ENCODE measurements at regions not wholly inside any gene's neighbourhood (a gene's known extent, or its start where the extent isn't known, plus 50 kb on each side); places are given as distances from the start of the nearest gene placed in this dataset.

DNA sequence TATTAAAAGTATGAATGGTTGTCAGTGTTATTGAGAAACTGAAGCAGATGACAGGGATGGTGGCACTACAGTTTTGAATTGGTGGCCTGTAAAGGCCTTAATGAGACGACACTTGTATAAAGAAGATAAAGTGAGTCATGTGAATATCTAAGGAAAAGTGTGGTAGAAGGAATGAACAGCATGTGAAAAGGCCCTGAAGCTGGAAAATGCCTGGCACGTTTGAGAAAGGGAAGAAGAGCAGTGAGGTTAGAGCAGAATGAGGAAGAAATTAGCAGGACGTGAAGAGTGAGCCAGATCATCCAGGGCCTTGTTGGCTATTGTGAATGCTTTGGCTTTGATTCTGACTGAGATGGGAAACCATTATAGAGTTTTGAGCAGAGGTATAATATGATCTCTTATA, 387.6 kb upstream of the DPH6 start:
- H3K27ac ChIP-seq = no peak overlapping the region
- TF ChIP-seq, protein P1, sequence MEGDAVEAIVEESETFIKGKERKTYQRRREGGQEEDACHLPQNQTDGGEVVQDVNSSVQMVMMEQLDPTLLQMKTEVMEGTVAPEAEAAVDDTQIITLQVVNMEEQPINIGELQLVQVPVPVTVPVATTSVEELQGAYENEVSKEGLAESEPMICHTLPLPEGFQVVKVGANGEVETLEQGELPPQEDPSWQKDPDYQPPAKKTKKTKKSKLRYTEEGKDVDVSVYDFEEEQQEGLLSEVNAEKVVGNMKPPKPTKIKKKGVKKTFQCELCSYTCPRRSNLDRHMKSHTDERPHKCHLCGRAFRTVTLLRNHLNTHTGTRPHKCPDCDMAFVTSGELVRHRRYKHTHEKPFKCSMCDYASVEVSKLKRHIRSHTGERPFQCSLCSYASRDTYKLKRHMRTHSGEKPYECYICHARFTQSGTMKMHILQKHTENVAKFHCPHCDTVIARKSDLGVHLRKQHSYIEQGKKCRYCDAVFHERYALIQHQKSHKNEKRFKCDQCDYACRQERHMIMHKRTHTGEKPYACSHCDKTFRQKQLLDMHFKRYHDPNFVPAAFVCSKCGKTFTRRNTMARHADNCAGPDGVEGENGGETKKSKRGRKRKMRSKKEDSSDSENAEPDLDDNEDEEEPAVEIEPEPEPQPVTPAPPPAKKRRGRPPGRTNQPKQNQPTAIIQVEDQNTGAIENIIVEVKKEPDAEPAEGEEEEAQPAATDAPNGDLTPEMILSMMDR (conservative IDR thresholded peaks at IDR 0.05) = no peak

DNA sequence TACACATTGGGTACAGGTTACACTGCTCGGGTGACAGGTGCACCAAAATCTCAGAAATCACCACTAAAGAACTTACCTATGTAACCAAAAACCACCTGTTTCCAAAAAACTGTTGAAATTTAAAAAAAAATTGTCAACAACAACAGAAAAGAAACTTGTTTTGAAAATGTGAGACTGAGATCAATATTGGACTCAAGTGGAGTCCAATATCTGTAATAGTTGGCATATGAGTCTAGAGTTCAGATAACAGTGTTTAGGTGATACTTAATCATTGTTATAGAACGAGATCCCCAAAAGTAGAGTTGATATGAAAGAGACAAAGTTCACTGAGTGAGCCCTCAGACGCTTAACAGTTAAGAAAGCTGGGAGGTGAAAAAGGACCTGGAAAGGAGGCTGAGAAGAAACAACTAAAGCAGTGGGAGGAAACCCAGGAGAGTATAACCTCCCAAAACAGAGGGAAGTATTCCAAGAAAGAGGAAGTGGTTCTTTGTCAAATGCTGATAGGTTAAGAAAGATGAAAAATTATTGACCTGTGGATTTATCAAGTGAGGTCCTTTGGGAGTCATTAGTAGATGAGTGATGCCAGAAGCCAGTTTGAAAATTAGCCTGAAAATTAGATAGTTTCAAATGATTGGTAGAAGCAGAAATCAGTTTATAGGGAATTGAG, 388.6 kb upstream of the DPH6 start:
- TF ChIP-seq, protein P1 (conservative IDR thresholded peaks at IDR 0.05) = no peak
- H3K27ac ChIP-seq = no peak overlapping the region

DNA sequence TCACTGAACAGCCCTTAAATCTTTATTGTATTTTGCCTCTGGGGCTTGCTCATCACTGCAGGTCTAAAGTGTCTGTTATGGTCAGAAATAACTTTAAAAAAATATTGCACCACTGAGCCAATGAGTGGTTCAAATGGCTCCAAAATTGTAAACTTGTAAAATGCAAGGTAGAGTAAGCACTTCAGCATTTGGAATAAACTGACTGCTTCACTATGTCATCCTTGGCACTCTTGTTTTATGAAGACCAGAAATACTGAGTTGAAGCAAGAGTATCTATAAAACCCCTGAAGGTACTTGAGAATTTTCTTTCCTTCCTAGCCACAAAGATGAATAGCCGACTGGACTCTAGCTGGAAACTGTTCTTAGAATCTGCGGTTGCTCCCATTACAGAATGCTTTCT, 390.3 kb upstream of the DPH6 start:
- no peak overlapping the region for H3K27ac ChIP-seq
- TF ChIP-seq, protein P1 (conservative IDR thresholded peaks at IDR 0.05) = no peak

DNA sequence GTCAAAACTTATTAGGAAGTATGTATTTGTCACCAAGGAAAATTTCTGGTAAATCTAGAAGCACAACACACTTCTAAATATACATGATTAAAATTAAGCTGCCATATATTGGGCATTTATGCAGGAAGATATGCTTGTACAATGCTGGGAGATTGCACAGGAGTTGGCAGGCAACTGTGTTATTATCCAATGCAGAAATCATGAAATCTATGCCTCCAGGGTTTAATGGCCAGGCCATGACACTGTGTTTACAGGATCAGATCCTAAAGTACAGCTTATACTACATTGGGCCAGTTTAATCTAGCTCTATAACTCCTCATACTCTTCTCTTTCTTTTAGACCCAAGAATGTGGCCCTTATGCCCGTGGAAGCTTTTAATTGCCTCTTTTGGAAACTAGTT, 391.4 kb upstream of the DPH6 start:
- no peak overlapping the region for H3K27ac ChIP-seq
- TF ChIP-seq, protein P1 (conservative IDR thresholded peaks at IDR 0.05) = no peak

DNA sequence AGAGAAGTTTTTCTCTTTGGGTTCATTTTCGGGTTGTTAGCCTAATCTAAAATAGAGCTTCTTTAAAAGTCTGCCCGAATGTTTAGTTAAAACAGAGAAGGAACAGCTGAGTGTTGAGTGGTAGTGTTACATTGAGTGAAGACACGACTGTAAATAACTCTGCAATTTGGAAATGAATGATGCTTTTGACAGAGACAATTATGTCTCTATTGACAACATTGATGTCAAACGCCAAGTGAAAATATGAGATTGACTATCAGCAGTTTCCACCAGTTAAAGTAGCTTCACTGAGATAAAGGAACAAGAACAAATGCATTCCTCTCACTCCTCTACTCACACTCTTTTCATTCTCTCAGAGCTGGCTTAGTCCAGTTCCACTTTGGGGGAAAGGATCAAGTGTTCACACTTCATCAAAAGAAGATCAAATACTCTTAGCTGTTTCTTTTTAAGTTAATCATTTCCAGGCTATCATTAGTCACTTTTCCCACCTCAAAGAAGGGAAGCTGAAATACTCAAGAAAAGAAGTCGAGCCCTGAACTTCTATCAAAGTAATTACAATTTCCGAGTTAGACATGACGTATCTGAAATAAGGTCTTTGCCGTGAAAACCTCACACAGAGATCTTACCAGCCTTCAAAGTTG, 399.1 kb upstream of the DPH6 start:
- TF ChIP-seq, protein P1 (conservative IDR thresholded peaks at IDR 0.05) = no peak
- no peak overlapping the region for H3K27ac ChIP-seq

DNA sequence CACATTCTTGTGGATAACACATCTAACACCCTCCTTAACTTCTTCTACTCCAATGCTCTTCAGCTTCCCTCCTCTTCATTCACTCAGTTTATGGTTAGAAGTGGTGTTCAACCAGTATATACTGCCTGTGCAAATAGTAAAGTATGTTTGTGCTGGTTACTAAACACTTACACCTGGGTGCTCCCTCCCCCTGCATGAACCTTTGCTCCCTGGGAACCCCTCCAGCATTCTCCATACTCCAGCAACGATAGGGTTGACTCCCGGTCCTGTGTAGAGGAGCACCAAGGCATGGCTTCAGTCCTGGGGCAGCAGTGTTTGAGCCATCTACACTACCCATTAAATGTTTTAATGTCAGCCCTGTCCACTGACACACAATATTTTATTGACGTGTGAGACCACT, 407.5 kb upstream of the DPH6 start:
- no peak overlapping the region for H3K27ac ChIP-seq
- TF ChIP-seq, protein P1 (conservative IDR thresholded peaks at IDR 0.05) = no peak

DNA sequence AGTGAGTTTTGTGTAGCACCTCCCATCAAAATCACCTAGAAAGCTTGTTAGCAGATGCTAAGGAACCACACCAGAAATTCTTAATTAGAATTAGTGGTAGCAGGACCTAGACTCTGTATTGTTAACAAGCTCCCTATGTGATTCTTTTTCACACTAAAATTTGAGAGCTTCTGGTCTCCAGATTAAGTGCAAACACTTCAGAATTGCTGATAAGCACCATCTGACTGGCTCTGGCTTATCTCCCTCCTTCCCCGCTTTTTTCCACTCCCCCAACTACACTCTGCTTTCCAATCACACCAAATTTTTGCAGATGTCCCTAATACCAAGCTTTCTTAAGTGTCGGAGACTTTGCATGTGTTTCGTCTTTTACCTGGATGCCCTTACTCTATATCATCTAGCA, 410.1 kb upstream of the DPH6 start:
- TF ChIP-seq, protein P1 (conservative IDR thresholded peaks at IDR 0.05) = no peak
- H3K27ac ChIP-seq = no peak overlapping the region
